Small intestine (tissue), 7 donors: ENCODE measurements at regions not wholly inside any gene's neighbourhood (a gene's known extent, or its start where the extent isn't known, plus 50 kb on each side); places are given as distances from the start of the nearest gene placed in this dataset.

Source experiments
- DNase-seq, 2 donors: peaks; one replicate each; pipeline versions ENCODE4 v3.0.0 to v3.0.0-alpha.2; 2013
- FAIRE-seq: peaks from 2 replicates; lab custom pipeline; 2012; peaks lifted over from hg19 to GRCh38; lab: Jason Lieb, UNC
- H3K27ac ChIP-seq, 3 donors: one replicate each; pipeline ENCODE4 v1.5.1; 2013; ENCODE audit warnings: low read length in 2 of 3, mild to moderate bottlenecking in 2 of 3, control low read depth in 1 of 3, inconsistent platforms in 1 of 3, low read depth in 1 of 3, moderate library complexity in 1 of 3
- H3K27me3 ChIP-seq, 3 donors: one replicate each; pipeline ENCODE4 v1.6.1; 2013; ENCODE audit warnings: low read length in 3 of 3, inconsistent platforms in 1 of 3; ENCODE audit not compliant: control insufficient read depth in 3 of 3, insufficient read depth in 3 of 3
- H3K36me3 ChIP-seq, 3 donors: one replicate each; pipeline ENCODE4 v1.6.1; 2013; ENCODE audit warnings: low read length in 3 of 3, inconsistent platforms in 1 of 3, low read depth in 1 of 3, mild to moderate bottlenecking in 1 of 3, moderate library complexity in 1 of 3; ENCODE audit not compliant: control insufficient read depth in 3 of 3, insufficient read depth in 2 of 3
- H3K4me1 ChIP-seq, 3 donors: one replicate each; pipeline ENCODE4 v1.6.1; 2013; ENCODE audit warnings: low read length in 2 of 3, inconsistent platforms in 1 of 3, low read depth in 1 of 3, mild to moderate bottlenecking in 1 of 3, moderate library complexity in 1 of 3; ENCODE audit not compliant: control insufficient read depth in 3 of 3, insufficient read depth in 2 of 3
- H3K4me3 ChIP-seq, 3 donors: one replicate each; pipeline ENCODE4 v1.5.1; 2013; ENCODE audit warnings: low read length in 3 of 3, control low read depth in 1 of 3, inconsistent platforms in 1 of 3, low read depth in 1 of 3, mild to moderate bottlenecking in 1 of 3, moderate library complexity in 1 of 3
- H3K9me3 ChIP-seq, 2 donors: one replicate each; pipeline ENCODE4 v1.6.1; 2013; ENCODE audit warnings: low read depth in 1 of 2, low read length in 1 of 2; ENCODE audit not compliant: control insufficient read depth in 2 of 2, insufficient read depth in 1 of 2
- WGBS, 3 donors: extraction: QIAGEN DNeasy Blood & Tissue Kit; methylation state at CpG; one replicate each; pipeline ENCODE4 v1.1.7; 2013; 5-methylcytosine and 5-hydroxymethylcytosine counted together
- donor health status: healthy with polysubstance abuse.
- donor health status: control.
- donor health status: control.
- donor health status: Bipolar disorder and iron deficiency.
- donor health status: healthy.

DNA sequence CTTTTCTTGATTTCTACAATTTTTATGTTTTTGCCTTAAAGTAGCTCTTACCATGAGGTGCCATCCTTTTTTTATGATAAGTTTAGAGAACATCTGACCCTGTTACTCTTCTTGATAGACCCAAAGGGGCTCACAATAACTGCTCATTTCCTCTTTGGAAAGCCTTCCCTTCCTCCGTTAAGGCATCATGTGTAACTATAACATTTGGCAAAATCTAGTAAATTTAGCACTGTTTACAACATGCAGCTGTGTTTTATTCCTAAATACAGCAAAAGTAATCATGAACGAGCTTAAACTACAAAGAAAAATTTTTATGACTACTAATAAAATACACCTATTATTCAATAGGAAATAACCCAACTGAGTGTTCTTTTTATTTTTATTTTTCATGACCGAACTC lies 705.1 kb downstream of the MAT2B start:
- H3K9me3 ChIP-seq, result no peaks in the 10 kb centered on the region
- H3K36me3 ChIP-seq, result no peaks in the 10 kb centered on the region
- no peak for FAIRE-seq
- H3K4me1 ChIP-seq, result no peaks in the 10 kb centered on the region
- DNase-seq, result no peak
- H3K27ac ChIP-seq, result no peak overlapping the region
- no peaks in the 10 kb centered on the region for H3K27me3 ChIP-seq
- no peak overlapping the region for H3K4me3 ChIP-seq
- 46 to 57% (median 56%) methylated on average over 3 of the region's 3 CpGs for WGBS, 3 donors

DNA sequence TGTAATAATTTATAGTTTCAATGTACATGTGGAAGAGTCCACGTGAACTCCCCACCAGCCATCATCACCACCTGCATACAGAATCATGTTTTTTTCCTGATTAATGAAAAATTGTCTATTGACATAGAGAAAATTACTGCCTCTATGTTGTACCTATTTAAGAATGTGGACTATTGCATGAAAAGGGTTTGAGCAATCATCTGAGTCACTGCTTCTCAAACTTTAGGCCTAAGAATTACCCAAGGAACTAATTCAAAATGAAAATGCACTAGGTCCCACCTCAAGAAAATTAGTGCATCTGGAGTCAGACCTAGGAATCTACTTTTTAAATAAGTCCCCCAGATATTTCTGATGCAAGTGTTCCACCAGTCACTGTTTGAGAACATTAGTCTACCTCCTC lies 709.3 kb downstream of the MAT2B start:
- Histone ChIP-seq H3K4me1 (no peaks in the 10 kb centered on the region), H3K36me3 (no peaks in the 10 kb centered on the region), H3K27ac (no peak overlapping the region), H3K9me3 (no peaks in the 10 kb centered on the region), H3K27me3 (no peaks in the 10 kb centered on the region), H3K4me3 (no peak overlapping the region)
- FAIRE-seq (no peak), DNase-seq (no peak)
- 65 to 88% (median 81%) methylated on average over 1 of the region's 1 CpG for WGBS, 3 donors

DNA sequence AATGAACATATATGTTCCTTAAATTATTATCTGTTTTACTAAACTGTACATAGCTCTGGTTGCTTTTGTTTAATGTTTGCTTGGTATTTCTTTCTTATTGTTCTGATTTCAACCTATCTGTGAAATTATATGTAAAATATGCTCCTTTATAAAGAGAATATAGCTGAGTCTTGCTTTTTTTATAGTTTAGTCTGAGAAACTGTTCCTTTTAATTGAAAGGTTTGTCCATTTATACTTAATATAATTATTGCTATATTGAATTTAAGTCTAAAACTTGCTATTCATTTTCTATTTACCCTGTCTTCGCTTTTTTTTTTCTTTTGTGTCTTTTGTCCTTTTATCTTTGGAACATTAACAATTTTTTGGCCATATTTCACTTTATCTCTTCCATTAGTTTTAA lies 712.0 kb downstream of the MAT2B start:
- 68 to 84% (median 69%) methylated on average over 1 of the region's 1 CpG for WGBS, 3 donors
- H3K9me3 ChIP-seq, result no peaks in the 10 kb centered on the region
- H3K36me3 ChIP-seq, result no peaks in the 10 kb centered on the region
- DNase-seq (no peak), FAIRE-seq (no peak)
- no peak overlapping the region for H3K27ac ChIP-seq
- H3K4me3 ChIP-seq, result no peak overlapping the region
- no peaks in the 10 kb centered on the region for H3K4me1 ChIP-seq
- no peaks in the 10 kb centered on the region for H3K27me3 ChIP-seq

GRCh38 chr5:164220522-164220921 lies 715.1 kb downstream of the MAT2B start:
- Histone ChIP-seq H3K4me1 (no peaks in the 10 kb centered on the region), H3K27me3 (no peaks in the 10 kb centered on the region), H3K4me3 (no peak overlapping the region), H3K36me3 (no peaks in the 10 kb centered on the region), H3K9me3 (no peaks in the 10 kb centered on the region), H3K27ac (no peak overlapping the region)
- FAIRE-seq (no peak), DNase-seq (no peak)

GRCh38 chr5:164224236-164224635 lies 718.8 kb downstream of the MAT2B start:
- FAIRE-seq (no peak), DNase-seq (no peak)
- Histone ChIP-seq H3K9me3 (peaks cover 0 to 8% of the 10 kb centered on the region in 2 donors), H3K4me3 (no peak overlapping the region), H3K36me3 (no peaks in the 10 kb centered on the region), H3K4me1 (no peaks in the 10 kb centered on the region), H3K27ac (no peak overlapping the region), H3K27me3 (no peaks in the 10 kb centered on the region)
- WGBS, 3 donors, result 75 to 86% (median 85%) methylated on average over 2 of the region's 2 CpGs

- no peak overlapping the region for H3K4me3 ChIP-seq
- no peaks in the 10 kb centered on the region for H3K4me1 ChIP-seq
- no peak for FAIRE-seq
- H3K36me3 ChIP-seq, result no peaks in the 10 kb centered on the region
- no peaks in the 10 kb centered on the region for H3K27me3 ChIP-seq
- H3K9me3 ChIP-seq, result peaks cover 0 to 8% of the 10 kb centered on the region in 2 donors
- no peak for DNase-seq
- WGBS, 3 donors, result 86 to 93% (median 86%) methylated on average over 2 of the region's 2 CpGs
- H3K27ac ChIP-seq, result no peak overlapping the region
Measured at GRCh38 chr5:164224772-164225171, 719.4 kb downstream of the MAT2B start.

DNA sequence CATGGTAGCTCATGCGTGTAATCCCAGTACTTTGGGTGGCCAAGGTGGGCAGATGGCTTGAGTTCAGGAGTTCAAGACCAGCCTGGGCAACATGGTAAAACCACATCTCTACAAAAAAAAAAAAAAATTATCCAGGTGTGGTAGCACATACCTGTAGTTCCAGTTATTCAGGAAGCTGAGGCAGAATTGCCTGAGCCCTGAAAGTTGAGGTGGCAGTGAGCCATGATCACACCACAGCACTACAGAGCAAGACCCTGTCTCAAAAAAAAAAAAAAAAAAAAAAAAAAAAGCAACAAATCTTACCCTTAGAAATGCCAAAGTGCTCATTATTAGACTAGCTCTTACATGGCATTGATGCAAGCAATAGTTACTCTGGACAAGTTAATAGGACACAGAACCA lies 724.9 kb downstream of the MAT2B start:
- WGBS, 3 donors, result 94 to 98% (median 97%) methylated on average over 1 of the region's 1 CpG
- Histone ChIP-seq H3K4me1 (no peaks in the 10 kb centered on the region), H3K4me3 (no peak overlapping the region), H3K36me3 (no peaks in the 10 kb centered on the region), H3K27ac (no peak overlapping the region), H3K27me3 (no peaks in the 10 kb centered on the region), H3K9me3 (peaks cover 0 to 8% of the 10 kb centered on the region in 2 donors)
- FAIRE-seq (no peak), DNase-seq (no peak)

GRCh38 chr5:164233791-164234190 lies 728.4 kb downstream of the MAT2B start:
- FAIRE-seq, result no peak
- 10 to 26% (median 25%) methylated on average over 2 of the region's 2 CpGs for WGBS, 3 donors
- Histone ChIP-seq H3K27me3 (no peaks in the 10 kb centered on the region), H3K9me3 (peaks cover 0 to 2% of the 10 kb centered on the region in 2 donors), H3K4me1 (no peaks in the 10 kb centered on the region), H3K36me3 (no peaks in the 10 kb centered on the region), H3K4me3 (no peak overlapping the region), H3K27ac (no peak overlapping the region)
- DNase-seq, result peak in 1 of 2 donors; percentile 34

DNA sequence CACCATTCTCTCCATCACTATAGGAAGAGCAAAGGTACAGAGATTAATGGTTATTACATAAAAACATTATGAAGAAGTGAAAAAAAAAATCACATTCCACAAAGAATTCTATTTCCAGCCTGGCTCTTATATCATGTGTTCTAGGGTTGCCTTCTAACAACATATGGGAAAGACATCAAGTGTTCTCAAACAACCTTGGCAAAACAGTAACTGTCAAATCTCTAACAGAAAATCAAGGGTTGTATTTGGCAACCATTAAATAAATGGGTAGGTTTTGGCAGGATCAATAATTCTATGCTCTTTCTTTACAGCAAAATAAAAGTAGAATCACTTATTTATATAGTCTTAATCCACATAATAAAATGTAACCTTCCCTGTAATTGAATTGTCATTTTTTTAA lies 728.9 kb downstream of the MAT2B start:
- H3K4me1 ChIP-seq, result no peaks in the 10 kb centered on the region
- no peaks in the 10 kb centered on the region for H3K9me3 ChIP-seq
- no peak for FAIRE-seq
- H3K36me3 ChIP-seq, result no peaks in the 10 kb centered on the region
- DNase-seq, result no peak
- H3K4me3 ChIP-seq, result no peak overlapping the region
- no peaks in the 10 kb centered on the region for H3K27me3 ChIP-seq
- no peak overlapping the region for H3K27ac ChIP-seq
